ENCODE measurements at regions not wholly inside any gene's neighbourhood (a gene's known extent, or its start where the extent isn't known, plus 50 kb on each side); places are given as distances from the start of the nearest gene placed in this dataset.

DNA sequence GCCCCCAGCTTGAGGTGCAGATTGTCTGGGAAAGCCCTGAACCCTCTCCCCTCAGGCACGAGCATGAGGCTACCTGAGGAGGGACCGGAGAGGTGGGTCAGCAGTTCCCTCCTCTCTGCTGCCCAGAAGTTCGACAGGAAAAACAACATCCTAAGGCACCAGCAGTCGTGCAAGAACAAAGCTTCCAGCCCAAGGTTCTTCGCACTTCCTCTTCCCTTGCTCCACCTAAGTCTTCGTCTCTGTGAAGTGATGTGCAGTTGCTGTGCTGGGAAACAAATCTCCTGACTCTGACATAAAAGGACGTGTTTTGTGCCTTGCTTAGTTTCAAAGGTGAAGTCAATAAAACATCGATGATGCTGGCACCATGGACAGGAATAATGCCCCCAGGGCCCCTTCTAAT is 173.3 kb downstream of the USP12 start:
- no peak for TF ChIP-seq GABPA (IDR thresholded peaks at IDR 0.05; ENCODE audit: low read depth)
- TF ChIP-seq, protein P1, sequence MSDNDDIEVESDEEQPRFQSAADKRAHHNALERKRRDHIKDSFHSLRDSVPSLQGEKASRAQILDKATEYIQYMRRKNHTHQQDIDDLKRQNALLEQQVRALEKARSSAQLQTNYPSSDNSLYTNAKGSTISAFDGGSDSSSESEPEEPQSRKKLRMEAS (IDR thresholded peaks at IDR 0.05; ENCODE audit: low read depth, low read length), result no peak
- TF ChIP-seq, protein P2, sequence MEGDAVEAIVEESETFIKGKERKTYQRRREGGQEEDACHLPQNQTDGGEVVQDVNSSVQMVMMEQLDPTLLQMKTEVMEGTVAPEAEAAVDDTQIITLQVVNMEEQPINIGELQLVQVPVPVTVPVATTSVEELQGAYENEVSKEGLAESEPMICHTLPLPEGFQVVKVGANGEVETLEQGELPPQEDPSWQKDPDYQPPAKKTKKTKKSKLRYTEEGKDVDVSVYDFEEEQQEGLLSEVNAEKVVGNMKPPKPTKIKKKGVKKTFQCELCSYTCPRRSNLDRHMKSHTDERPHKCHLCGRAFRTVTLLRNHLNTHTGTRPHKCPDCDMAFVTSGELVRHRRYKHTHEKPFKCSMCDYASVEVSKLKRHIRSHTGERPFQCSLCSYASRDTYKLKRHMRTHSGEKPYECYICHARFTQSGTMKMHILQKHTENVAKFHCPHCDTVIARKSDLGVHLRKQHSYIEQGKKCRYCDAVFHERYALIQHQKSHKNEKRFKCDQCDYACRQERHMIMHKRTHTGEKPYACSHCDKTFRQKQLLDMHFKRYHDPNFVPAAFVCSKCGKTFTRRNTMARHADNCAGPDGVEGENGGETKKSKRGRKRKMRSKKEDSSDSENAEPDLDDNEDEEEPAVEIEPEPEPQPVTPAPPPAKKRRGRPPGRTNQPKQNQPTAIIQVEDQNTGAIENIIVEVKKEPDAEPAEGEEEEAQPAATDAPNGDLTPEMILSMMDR (IDR thresholded peaks at IDR 0.05 in 2 of 3, conservative IDR thresholded peaks at IDR 0.05 in 1 of 3; ENCODE audit: control insufficient read depth in 2 of 3, extremely low read depth in 1 of 3, insufficient read depth in 1 of 3, low read depth in 3 of 3, low read length in 3 of 3), result no peak
- no peak for TF ChIP-seq SIN3A (IDR thresholded peaks at IDR 0.05; ENCODE audit: low read depth, low read length)
- no peak for TF ChIP-seq ZBTB11 (CRISPR knock-in tag; IDR thresholded peaks at IDR 0.05)
- no peak for TF ChIP-seq POLR2A (IDR thresholded peaks at IDR 0.05; ENCODE audit: low read depth, low read length)

Measured in GM12878 (cell line).